NCI-H524 treated with DMSO at 0.1 percent for 48 hours (cell line): ENCODE measurements at regions not wholly inside any gene's neighbourhood (a gene's known extent, or its start where the extent isn't known, plus 50 kb on each side); places are given as distances from the start of the nearest gene placed in this dataset.

Experiments used
- DNase-seq: peaks from one replicate; lab custom pipeline; 2025; lab: John Stamatoyannopoulos, UW

DNA sequence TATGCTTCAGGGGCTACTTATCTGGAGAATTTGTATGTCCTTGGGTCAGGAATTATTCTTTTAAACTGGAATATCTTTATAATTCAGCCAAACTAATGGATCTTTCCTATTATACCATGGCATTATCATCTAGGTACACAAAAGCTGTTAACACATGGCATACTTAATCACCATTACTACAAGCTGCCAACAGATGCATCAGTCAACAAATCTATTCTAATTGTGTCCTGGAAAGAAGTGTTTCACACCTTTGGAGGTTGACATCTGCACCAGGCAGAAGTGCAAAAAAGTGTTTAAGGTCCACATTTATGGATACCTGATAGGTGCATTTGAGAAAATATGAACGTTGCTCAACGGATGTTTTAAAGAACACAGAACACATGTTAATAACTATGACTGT lies 470.2 kb upstream of the ADGRL2 start:
- no peak for DNase-seq

GRCh38 chr1:81330111-81330510 lies 470.6 kb upstream of the ADGRL2 start:
- no peak for DNase-seq

DNA sequence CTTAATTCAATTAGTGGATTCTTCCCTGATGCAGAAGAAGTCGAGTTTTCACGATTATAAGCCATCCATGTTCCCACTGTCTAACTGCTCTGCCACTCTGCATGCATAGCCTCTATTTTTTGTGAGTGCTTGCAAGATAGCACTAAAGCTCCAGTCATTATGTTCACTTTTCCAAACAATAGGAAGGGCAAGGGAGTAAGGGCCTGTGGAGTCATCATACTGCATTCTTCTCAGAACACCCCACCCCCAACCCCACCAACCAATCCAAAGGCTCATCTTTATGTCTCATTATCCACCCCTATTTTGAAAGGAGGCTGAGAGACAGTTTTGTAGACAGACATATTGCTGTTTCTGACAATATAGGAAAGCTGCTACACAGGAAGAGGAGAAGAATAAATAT lies 471.7 kb upstream of the ADGRL2 start:
- DNase-seq, result no peak

DNA sequence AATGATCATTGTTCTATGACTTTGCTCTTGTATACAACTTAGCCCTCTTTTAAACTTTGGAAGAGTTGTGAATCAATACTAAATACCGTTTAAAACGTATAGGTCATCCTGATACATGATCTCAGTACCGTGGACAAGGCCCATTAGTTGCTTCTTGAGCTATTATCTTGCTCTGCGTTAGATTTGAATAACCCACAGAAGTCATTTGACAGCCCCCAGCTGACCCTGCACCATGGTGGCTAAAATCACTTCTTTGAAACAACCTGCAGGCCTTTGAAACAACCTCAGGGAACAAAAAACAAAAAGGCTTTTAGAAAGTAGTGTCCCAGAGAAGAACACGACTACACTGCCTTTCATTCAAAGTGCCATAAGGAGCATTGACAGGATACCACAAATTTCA lies 473.0 kb upstream of the ADGRL2 start:
- DNase-seq, result no peak

- DNase-seq, result no peak
These were observed 473.5 kb upstream of the ADGRL2 start for GRCh38 chr1:81327103-81327710.

- no peak for DNase-seq
These were observed 474.5 kb upstream of the ADGRL2 start for GRCh38 chr1:81326212-81326611.

DNA sequence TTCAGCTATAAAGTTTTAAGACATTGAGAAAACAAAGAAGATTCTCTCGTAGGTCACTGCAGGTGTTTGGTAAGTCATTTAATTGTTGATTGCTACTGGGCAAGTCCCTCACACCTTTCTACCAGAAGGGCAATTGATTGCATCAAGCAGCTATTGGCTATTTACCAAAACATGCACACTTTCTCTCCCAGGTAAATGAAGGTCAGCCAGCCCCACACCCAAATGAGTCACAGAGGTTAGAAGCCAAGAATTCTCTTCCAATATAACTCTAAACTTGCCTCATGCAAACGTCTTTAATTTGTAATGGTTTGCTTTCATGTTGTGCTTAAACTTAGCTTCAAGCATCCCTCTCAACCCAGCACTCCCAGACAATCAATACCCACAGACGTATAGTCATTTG lies 475.3 kb upstream of the ADGRL2 start:
- DNase-seq, result no peak

DNA sequence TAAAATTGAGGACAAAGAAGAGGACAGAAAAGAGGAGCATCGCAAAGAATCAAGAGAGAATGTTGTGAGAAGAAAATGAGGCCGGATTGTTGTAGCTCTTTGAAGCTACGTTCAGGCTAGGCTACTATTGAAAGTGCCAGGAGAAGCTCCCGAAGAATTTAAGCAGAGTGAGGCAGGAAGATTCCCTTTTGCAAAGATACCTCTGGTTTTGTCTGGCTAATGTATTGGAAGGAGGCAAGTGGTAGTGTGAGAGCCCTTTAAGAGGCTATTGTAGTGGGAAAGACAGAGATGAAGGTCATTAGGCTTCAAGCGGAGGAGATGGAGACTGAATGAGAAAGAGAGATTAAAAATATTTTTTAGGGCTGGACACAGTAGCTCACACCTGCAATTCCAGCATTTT lies 476.9 kb upstream of the ADGRL2 start:
- no peak for DNase-seq

GRCh38 chr1:81317191-81317590 lies 483.5 kb upstream of the ADGRL2 start:
- DNase-seq, result no peak

GRCh38 chr1:81314513-81315233 lies 486.1 kb upstream of the ADGRL2 start:
- no peak for DNase-seq

- DNase-seq, result no peak
These were observed 487.4 kb upstream of the ADGRL2 start for GRCh38 chr1:81313289-81313688.

GRCh38 chr1:81312272-81312754 lies 488.4 kb upstream of the ADGRL2 start:
- no peak for DNase-seq

DNA sequence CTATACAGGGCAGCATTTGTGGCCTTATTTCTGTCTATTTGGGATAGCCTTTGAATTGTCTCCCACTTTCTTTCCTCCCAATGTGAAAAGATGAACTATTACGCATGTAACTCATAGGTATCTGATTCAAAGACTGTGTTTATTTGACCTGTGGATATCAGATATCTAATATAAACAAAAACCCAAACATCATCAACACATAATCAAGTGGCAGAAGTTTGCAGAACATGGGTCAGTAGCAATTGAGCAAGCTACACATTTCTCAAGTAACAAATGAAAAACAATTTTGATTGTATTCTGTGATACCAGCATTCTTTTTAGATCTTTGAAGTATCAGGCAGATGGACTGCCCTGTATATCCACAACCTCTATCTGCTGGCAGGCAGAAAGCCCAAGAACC lies 490.5 kb upstream of the ADGRL2 start:
- DNase-seq, result no peak

GRCh38 chr1:81308191-81308590 lies 492.5 kb upstream of the ADGRL2 start:
- no peak for DNase-seq

DNA sequence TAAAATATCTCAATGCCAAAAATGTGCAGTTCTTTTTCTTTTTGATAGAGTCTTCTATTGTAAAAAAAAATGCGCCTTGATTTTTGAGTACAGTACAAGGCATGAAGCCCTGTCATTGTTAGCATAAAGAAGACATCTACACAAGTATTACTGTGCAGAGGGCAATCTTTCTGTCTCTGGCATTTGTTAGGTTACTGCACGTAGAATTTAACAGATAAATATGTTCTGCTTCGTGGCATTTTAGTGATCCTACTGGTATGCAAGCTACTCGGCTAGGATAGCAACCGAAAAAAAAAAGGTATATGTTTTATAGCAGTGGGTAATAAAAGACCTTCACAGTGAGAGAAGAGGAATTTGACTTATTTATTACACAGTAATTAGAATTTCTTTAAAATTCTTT lies 492.9 kb upstream of the ADGRL2 start:
- no peak for DNase-seq

GRCh38 chr1:81305997-81306452 lies 494.7 kb upstream of the ADGRL2 start:
- peak; percentile 82 for DNase-seq

- no peak for DNase-seq
These were observed 496.5 kb upstream of the ADGRL2 start for GRCh38 chr1:81304187-81304586.

- DNase-seq, result no peak
These were observed 500.8 kb upstream of the ADGRL2 start for GRCh38 chr1:81299892-81300291.

DNA sequence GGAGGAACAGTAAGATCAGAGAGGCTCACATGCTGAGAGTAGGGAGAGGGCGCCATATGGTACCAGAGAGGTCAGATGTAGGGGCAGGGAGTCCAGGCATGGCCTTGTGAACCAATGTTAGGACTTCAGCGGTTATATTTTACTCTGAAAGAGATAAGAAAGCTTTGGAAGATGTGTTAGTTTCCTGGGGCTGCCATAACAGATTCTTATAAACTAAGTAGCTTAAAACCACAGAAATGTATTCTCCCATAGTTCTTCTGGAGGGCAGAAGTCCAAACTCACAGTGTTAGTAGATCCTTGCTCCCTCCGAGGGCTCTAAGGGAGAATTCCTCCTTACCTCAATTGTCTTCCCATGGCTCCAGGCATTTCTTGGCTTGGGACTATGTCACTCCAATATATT lies 502.5 kb upstream of the ADGRL2 start:
- DNase-seq, result no peak

- DNase-seq, result no peak
These were observed 504.1 kb upstream of the ADGRL2 start for GRCh38 chr1:81296601-81297000.

DNA sequence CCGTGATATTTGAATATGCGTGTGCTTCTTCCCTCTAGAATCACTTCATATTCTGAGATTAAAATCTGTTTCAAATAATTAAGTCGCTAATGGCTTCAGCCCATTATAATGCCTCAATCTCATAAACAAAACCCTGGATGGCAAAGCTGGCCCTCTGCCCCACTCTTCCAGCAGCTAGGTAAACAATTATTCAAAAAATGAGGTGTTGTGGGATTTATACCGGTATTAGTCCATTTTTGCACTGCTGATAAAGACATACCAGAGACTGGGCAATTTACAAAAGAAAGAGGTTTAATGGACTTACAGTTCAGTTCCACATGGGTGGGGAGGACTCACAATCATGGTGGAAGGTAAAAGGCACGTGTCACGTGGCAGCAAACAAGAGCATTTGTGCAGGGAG lies 510.4 kb upstream of the ADGRL2 start:
- no peak for DNase-seq

DNA sequence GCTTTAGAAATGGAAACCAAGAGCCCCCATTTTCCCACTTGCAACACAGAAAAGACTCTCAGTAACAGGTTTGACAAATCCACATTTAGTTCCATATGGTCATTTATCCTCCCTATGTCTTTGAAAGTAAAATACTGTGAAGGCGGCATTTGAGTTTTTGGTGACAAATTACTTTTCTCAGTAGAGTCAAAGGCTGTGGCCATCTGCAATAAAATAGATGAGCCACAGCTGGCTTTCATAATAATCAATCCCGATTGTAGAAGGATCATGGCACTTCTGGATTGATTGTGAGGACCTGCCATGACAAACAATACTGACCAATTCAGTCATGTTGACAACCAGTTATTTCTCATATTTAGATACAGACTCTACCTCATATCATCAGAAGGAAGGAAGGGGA lies 512.0 kb upstream of the ADGRL2 start:
- DNase-seq, result no peak

DNA sequence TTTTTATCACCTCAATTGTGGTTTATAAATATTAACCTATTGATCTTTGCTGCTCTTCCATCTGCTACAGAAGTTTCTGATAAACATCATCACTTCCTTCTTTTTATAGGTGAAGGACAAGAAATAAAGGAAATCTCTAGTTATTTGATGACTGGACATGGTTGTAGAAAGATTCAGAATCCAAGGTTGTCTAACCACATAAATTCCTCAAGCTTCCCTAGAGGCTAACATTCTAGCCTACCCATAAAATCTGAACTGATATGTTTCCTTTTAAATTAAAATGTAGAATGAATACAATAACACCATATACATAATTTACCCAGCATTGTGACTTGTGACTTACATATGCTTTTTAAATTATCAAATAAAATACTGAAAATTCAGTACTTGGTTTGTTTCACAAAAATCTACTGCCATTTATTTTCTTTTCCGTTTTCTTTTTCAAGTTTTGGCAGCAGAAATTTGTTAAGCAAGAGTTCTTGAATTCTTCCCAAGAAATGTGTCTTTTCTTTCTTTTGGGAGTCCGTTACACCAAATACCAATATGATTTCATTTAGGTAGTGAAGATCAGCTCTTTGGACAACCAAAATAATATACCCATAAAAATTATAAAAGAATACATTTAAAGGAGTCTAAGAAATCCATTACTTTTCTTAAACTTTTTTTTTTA lies 513.2 kb upstream of the ADGRL2 start:
- no peak for DNase-seq
